Pancreas (tissue), 10 donors: ENCODE measurements at regions not wholly inside any gene's neighbourhood (a gene's known extent, or its start where the extent isn't known, plus 50 kb on each side); places are given as distances from the start of the nearest gene placed in this dataset.

Experiments
- ATAC-seq, 4 donors: fragments of 200-7000 bp; cut with Tn5 transposase; one replicate each; pipeline versions ENCODE4 v1.8.0 to v1.9.1; 2020; ENCODE audit warnings: mild to moderate bottlenecking in 4 of 4, moderate library complexity in 4 of 4
- DNase-seq, 6 donors: peaks; one replicate each; pipeline ENCODE4 v3.0.0-alpha.2; 2020
- FAIRE-seq: peaks from 2 replicates; lab custom pipeline; 2012; peaks lifted over from hg19 to GRCh38; lab: Jason Lieb, UNC
- H3K27ac ChIP-seq, 4 donors: fragments of 200-600 bp; sonication (generic); 1 replicate in 3 of 4; 2 replicates in 1 of 4; pipeline versions ENCODE4 v1.5.0 to v1.8.0; 2020
- H3K27me3 ChIP-seq, 4 donors: fragments of 200-600 bp; one replicate each; pipeline ENCODE4 v1.8.0; 2021
- H3K36me3 ChIP-seq, 3 donors: fragments of 200-600 bp; sonication (generic) in 1 of 3; one replicate each; pipeline versions ENCODE4 v1.5.0 to v1.8.0; 2020 to 2021
- H3K4me1 ChIP-seq, 3 donors: fragments of 200-600 bp; one replicate each; pipeline ENCODE4 v1.8.0; 2021
- H3K4me3 ChIP-seq, 4 donors: fragments of 200-600 bp; sonication (generic) in 2 of 4; one replicate each; pipeline versions ENCODE4 v1.5.0 to v1.8.0; 2020 to 2021
- H3K9me3 ChIP-seq, 4 donors: fragments of 200-600 bp; one replicate each; pipeline ENCODE4 v1.8.0; 2021
- WGBS, 2 donors: extraction: QIAGEN DNeasy Blood & Tissue Kit; methylation state at CpG; one replicate each; pipeline ENCODE4 v1.1.7; 2013; 5-methylcytosine and 5-hydroxymethylcytosine counted together
- intact Hi-C, 3 donors: fragments of 100-400 bp; cut with DNase I; formaldehyde crosslinking; loops; one replicate each; pipeline versions ENCODE4 v1.11.1 to v1.14.2; 2022
- TF ChIP-seq, protein P1 (sequence below), 4 donors: fragments of 200-600 bp; sonication (generic) in 3 of 4; IDR thresholded peaks; one replicate each; pipeline versions ENCODE4 v1.5.0 to v1.8.0; 2021; ENCODE audit warnings: antibody characterized with exemption in 4 of 4
- donor health status: healthy with polysubstance abuse.
- donor health status: DM: no; HTN: no; CAD: no; lungs with moderate emphysema.
- donor health status: DM: no; HTN: no; CAD: no.
- donor health status: control.
- donor health status: control.
- donor health status: Bipolar disorder and iron deficiency.
- donor health status: DM: yes; HTN: yes; CAD: no.
- donor health status: DM: no; HTN: no; CAD: no.
- donor health status: DM: no; HTN: no; CAD: no.
- donor health status: DM: yes; HTN: yes; CAD: no.

DNA sequence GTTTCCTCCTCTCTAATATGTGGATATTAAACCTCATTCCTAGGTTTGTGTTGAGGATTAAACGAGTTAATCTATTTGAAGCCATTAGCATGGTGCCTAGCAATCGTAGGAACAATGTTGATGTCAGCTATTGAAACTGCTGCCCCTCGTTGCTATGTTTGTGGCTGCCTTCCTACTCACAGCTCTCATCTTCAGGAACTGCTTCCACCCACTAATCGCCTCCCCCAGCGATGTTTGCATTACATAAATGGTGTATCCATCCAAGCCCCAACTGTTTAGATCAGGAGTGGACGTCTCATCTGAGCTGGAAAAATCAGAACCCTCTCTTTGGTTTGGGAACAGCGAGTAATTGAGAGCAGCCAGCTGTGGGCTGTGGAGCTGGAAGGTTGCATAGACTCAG, 416.6 kb downstream of the ARHGEF28 start:
- 73 to 80% methylated on average over 7 of the region's 7 CpGs for WGBS, 2 donors
- H3K27me3 ChIP-seq, result no peaks in the 10 kb centered on the region
- no peak for FAIRE-seq
- no peak overlapping the region for H3K27ac ChIP-seq
- DNase-seq, result no peak
- H3K9me3 ChIP-seq, result no peaks in the 10 kb centered on the region
- H3K4me3 ChIP-seq, result no peak overlapping the region
- no peak for ATAC-seq
- H3K4me1 ChIP-seq, result no peaks in the 10 kb centered on the region
- TF ChIP-seq, protein P1, sequence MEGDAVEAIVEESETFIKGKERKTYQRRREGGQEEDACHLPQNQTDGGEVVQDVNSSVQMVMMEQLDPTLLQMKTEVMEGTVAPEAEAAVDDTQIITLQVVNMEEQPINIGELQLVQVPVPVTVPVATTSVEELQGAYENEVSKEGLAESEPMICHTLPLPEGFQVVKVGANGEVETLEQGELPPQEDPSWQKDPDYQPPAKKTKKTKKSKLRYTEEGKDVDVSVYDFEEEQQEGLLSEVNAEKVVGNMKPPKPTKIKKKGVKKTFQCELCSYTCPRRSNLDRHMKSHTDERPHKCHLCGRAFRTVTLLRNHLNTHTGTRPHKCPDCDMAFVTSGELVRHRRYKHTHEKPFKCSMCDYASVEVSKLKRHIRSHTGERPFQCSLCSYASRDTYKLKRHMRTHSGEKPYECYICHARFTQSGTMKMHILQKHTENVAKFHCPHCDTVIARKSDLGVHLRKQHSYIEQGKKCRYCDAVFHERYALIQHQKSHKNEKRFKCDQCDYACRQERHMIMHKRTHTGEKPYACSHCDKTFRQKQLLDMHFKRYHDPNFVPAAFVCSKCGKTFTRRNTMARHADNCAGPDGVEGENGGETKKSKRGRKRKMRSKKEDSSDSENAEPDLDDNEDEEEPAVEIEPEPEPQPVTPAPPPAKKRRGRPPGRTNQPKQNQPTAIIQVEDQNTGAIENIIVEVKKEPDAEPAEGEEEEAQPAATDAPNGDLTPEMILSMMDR (IDR thresholded peaks at IDR 0.05), result no peak
- intact Hi-C loops, result no loop called here
- H3K36me3 ChIP-seq, result no peaks in the 10 kb centered on the region

DNA sequence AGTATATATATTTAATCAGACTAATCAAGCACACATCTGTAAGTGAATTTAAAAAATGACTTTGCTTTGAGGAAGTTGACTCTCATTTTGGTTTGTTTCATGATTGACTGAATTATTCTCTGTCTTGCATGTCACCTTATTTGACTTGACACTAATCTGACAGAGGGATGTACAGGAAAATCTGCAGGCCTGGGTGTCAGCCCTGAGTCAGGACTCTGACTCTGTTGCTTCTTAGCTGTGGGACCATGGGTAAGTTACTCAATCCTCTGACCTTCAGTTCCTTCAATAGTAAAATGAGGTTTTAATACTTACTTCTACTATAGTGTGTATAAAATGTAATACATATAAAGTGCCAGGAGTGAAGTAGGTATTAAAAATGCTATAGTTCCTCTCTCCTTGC, 415.9 kb downstream of the ARHGEF28 start:
- H3K27me3 ChIP-seq, result no peaks in the 10 kb centered on the region

GRCh38 chr5:74040811-74041491, 415.0 kb downstream of the ARHGEF28 start:
- FAIRE-seq (no peak), DNase-seq (no peak), ATAC-seq (no peak)
- 72 to 74% methylated on average over 5 of the region's 5 CpGs for WGBS, 2 donors
- H3K4me3 ChIP-seq, result no peak overlapping the region
- H3K9me3 ChIP-seq, result no peaks in the 10 kb centered on the region
- H3K36me3 ChIP-seq, result no peaks in the 10 kb centered on the region
- intact Hi-C loops, result no loop called here
- no peak overlapping the region for H3K27ac ChIP-seq
- no peaks in the 10 kb centered on the region for H3K27me3 ChIP-seq
- TF ChIP-seq, protein P1 (IDR thresholded peaks at IDR 0.05), result no peak
- no peaks in the 10 kb centered on the region for H3K4me1 ChIP-seq

More for the DNA sequence above, 415.9 kb downstream of the ARHGEF28 start:
- no peaks in the 10 kb centered on the region for H3K36me3 ChIP-seq
- FAIRE-seq (no peak), ATAC-seq (no peak), DNase-seq (no peak)
- no peaks in the 10 kb centered on the region for H3K9me3 ChIP-seq
- no peak overlapping the region for H3K27ac ChIP-seq
- H3K4me3 ChIP-seq, result no peak overlapping the region
- intact Hi-C loops, result no loop called here
- TF ChIP-seq, protein P1 (IDR thresholded peaks at IDR 0.05), result no peak
- H3K4me1 ChIP-seq, result no peaks in the 10 kb centered on the region

- no peaks in the 10 kb centered on the region for H3K4me1 ChIP-seq
- no peak for FAIRE-seq
- H3K9me3 ChIP-seq, result no peaks in the 10 kb centered on the region
- WGBS, 2 donors, result 83 to 84% methylated on average over 2 of the region's 2 CpGs
- H3K27ac ChIP-seq, result no peak overlapping the region
- no peak for ATAC-seq
- TF ChIP-seq, protein P1 (IDR thresholded peaks at IDR 0.05), result no peak
- intact Hi-C loops, result no loop called here
- no peak for DNase-seq
- no peaks in the 10 kb centered on the region for H3K36me3 ChIP-seq
- no peak overlapping the region for H3K4me3 ChIP-seq
- H3K27me3 ChIP-seq, result no peaks in the 10 kb centered on the region
Observed at GRCh38 chr5:74040065-74040551, 414.1 kb downstream of the ARHGEF28 start.

GRCh38 chr5:74037321-74037720, 411.3 kb downstream of the ARHGEF28 start:
- FAIRE-seq, result no peak
- H3K36me3 ChIP-seq, result no peaks in the 10 kb centered on the region
- ATAC-seq, result no peak
- no peaks in the 10 kb centered on the region for H3K27me3 ChIP-seq
- H3K4me1 ChIP-seq, result no peaks in the 10 kb centered on the region
- H3K27ac ChIP-seq, result no peak overlapping the region
- intact Hi-C loops, result no loop called here
- 71 to 89% methylated on average over 2 of the region's 2 CpGs for WGBS, 2 donors
- no peaks in the 10 kb centered on the region for H3K9me3 ChIP-seq
- H3K4me3 ChIP-seq, result no peak overlapping the region
- TF ChIP-seq, protein P1 (IDR thresholded peaks at IDR 0.05), result no peak
- DNase-seq, result no peak
